T-helper 1 cell (primary cell): ENCODE measurements at regions not wholly inside any gene's neighbourhood (a gene's known extent, or its start where the extent isn't known, plus 50 kb on each side); places are given as distances from the start of the nearest gene placed in this dataset.

Experiments
- DNase-seq, 5 donors: peaks; one replicate each; pipeline ENCODE4 v3.0.0-alpha.2; 2012 to 2020

DNA sequence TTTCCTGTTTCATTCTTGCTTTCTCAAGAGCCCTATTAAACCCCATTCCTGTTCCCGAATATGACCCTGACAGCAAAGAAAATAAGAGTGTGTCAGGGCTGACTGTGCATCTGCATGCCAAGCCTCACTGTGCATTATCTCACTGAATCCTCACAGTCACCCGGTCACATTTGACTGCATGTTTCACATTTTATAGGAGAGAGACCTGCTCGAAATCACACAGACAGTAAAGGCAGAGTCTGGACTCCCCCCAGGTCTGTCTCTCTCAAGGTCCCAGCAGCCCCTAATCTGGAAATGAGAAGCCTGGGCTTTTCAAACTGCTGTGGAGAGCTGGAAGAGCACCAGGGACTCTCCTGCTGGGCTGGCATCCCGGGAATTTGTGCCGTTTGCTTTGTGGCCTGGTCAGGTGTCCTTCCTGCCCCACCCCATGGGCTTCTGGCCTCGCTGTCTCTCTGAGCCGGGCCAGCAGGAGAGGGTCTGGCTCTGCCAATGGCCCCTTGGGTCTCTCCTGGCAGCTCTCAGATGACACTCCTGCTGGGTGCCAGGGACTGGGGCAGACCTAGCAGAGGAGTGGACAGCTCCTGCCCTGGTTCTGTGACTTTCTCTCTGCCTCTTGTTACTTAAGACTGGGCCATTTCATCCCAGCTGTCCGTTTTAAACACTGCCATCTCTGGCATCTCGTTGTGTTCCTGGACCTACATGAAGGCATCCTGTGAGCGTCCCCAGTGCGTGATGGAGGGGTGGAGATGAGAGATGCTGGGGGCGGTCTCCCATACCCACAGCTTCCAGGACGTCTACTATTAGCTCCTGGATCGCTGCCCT is 173.6 kb downstream of the ARHGAP12 start:
- no peak for DNase-seq

GRCh38 chr10:31753681-31754080 is 174.9 kb downstream of the ARHGAP12 start:
- DNase-seq, result no peak

DNA sequence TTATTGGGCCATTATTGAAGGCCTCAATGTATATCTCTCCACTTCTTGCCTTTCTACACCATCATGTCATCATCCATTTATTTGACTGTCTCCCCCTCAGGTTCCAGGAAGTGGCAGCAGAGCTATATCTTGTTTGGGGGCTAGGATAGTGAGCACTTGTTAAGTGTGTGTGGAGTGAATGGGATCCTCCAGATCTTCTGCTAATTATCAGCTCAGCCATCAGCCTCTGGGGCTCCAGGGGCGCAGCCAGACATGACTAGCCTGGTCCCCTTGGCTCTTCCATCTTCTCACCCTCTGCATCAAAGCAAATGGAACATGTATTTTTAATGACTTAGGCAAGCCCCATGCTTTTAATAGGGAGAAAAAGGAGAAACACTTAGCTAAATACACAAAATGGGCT is 176.5 kb downstream of the ARHGAP12 start:
- DNase-seq, result no peak

- DNase-seq, result no peak
These were observed 176.9 kb downstream of the ARHGAP12 start for GRCh38 chr10:31751738-31752080.

DNA sequence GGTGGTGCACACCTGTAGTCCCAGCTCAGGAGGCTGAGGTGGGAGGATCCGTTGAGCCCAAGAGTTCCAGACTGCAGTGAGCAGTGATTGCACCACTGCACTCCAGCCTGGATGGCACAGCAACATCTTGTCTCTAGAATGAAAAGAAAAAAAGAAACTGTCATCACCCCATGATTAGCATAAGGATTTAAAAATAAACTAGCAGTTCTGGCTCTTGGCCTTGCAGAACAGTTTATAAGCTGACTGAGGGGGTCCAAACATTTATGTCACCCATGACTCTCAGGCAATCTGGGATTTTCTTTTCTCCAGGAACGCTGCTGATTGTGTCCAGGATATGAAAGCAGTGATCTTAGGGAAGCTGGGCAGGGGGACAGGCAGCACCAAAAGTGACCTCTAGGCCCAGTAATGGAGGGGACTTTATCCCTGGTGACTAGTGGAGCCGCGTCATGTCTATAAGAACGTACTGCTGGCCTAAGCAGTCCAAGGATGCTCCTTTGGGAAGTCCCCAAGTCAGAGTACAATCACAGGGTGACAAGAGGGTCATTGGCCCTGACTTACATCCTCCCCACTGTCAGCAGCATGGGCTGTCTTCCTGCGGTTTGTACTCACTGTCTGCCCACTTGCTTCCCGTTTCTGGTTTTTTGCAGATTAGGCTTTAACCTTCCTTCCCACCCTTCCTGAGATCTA is 177.4 kb downstream of the ARHGAP12 start:
- no peak for DNase-seq

DNA sequence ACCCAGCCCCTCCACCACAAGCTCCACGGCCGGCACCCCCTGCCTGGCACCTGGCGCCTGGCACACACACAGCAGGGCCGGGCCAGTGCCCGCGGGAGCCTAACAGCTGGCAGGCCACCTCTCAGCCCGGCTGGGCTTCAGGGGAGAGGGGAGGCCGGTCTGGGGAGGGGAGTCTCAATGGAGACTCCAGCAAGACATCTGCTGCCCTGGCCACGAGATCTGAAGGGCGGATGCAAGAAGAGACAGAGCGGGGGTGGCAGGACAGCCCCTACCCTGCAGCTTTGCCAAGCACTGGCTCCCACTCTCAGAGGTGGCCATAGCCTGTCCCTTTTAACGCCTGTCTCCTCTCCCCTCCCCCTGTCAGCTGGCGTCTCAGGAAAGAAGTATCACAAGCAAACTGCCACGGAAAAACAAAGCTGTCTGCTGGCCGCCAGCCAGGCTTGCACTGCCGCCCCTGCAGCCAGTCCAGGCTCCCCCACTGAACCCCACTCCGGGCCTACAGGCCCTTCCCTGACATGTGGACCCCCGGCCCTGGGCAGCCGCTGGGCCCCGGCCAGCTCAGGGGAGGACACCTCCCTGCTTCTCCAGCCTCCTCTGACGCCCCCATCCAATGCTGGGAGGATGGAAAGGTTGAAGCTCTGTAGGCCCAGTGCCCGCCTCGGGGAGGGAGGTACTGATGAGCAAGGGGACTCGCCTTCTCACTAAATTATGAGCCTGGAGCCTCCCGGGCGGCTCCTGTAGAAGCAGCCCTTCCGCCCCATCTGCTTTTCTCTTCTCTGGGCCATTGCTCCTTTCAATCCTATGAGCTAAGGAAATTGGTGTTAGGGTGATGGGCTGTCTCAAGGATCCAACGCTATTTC is 178.4 kb downstream of the ARHGAP12 start:
- DNase-seq, result no peak

DNA sequence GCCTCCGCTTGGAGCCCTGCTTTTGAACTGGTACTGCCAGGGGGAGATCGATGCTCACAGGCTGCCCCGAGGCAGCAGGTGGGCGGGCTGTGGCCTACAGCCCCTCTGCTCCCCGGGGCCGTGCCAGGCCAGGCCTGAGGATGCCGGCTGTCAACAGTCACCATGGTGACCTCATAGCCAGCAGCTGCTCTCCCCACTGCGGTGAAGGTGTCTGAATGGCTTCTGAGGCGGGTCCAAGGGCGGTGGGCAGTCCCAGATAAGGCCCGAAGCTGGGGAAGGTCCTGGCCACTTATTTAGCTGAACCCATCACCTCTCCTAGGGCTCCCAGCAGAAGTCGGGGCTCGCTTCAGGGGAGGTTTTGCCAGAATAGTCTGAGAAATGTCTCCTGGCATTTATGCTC is 179.3 kb downstream of the ARHGAP12 start:
- no peak for DNase-seq

DNA sequence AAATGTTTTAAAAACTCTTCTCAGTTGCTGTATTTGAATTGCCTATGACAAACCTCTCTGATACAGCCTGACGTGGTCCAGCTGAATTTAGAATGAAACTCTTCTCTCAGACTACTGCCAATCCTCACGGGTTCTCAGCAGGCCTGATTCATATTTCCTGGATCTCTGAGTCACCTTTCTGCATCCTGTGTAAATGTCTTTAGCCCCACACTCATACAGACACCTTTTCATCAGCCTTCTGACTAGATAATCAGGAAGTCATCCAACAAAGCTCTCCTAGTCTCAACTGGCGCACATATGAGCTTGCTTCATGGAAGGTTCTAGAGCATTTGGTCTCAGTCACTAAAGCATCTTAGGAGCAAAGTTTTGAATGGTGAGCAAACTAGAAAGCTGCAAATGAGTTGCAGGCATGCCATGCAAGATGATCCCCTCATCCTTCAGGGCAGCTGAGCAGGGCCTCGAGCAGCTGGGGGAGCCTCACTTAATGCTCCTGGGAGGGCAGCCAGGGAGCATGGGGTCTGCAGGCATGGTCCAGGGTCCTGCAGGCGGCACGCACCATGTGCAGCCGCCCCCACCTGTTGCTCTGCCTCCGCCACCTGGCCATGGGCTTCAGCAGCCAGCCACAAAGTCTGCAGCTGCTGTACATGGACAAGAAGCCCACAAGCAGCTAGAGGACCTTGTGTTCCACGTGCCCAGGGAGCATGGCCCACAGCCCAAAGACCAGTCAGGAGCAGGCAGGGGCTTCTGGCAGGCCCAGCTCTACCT is 182.8 kb downstream of the ARHGAP12 start:
- DNase-seq, result peak in 1 of 5 donors; percentile 90

GRCh38 chr10:31744025-31744424 is 184.6 kb downstream of the ARHGAP12 start:
- no peak for DNase-seq

DNA sequence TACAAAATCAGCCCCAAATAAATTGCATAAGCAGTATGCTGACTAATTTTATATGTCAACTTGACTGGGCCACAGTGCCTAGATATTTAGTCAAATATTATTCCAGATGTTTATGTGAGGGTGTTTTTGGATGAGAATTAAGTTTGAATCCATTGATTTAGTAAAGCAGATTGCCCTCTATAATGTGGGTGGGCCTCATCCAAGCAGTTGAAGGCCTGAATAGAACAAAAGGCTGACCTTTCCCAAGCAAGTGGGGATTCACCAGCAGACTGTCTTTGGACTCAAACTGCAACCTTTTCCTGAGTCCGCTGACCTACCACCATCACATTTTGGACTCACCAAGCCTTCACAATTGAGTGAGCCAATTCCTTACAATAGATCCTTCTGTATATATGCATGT is 186.4 kb downstream of the ARHGAP12 start:
- no peak for DNase-seq

DNA sequence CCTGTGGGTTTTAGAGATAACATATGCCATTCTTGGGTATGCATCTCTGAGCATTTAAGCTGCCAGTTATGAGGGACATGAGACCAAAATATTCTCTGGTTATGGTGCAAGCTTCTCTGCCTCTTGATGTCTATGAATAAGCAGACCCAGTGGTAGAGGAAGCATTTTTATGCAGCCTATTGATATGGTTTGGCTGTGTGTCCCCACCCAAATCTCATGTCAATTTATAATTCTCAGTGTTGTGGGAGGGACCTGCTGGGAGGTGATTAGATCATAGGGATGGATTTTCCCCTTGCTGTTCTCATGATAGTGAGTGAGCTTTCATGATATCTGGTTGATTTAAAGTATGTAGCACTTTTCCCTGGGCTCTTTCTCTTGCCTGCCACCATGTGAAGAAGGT is 187.2 kb downstream of the ARHGAP12 start:
- no peak for DNase-seq

- DNase-seq, result no peak
These were observed 188.9 kb downstream of the ARHGAP12 start for GRCh38 chr10:31739711-31740110.

DNA sequence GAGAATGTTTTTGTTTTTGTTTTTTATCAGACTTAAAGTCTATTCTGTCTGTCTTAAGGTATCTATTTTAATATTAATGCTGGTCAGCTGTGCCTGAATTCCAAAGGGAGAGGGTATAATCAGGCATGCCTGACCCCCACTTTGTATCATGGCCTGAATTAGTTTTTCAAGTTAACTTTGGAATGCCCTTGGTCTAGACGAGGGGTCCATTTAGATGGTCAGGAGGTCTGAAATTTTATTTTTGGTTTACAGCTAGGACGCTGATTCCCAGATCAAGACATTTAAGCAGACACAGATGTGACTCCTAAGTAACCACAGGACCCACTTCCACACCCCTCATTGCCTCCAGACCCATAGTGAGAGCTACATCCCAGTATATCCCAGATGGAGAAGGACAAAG is 189.5 kb downstream of the ARHGAP12 start:
- DNase-seq, result no peak

GRCh38 chr10:31731711-31732110 is 196.9 kb downstream of the ARHGAP12 start:
- no peak for DNase-seq

DNA sequence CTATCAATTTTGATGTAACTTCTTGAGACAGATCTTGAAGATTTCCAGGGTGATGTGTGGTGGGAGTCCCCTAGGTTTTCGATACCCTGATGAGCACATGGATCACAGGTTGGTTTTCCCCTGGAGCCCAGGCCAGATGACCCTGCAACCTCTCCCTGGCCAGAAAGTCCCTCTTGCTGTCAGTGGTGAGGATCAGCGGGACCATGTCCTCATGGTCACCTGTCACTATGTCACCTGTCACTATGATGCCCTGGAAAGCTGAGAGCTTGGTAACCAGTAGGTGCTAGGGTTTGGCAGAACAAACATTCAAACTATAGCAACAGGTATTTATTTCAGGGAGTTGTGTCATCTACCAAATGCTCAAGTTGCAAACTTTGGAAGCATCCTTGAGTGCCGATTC is 197.9 kb downstream of the ARHGAP12 start:
- DNase-seq, result no peak

DNA sequence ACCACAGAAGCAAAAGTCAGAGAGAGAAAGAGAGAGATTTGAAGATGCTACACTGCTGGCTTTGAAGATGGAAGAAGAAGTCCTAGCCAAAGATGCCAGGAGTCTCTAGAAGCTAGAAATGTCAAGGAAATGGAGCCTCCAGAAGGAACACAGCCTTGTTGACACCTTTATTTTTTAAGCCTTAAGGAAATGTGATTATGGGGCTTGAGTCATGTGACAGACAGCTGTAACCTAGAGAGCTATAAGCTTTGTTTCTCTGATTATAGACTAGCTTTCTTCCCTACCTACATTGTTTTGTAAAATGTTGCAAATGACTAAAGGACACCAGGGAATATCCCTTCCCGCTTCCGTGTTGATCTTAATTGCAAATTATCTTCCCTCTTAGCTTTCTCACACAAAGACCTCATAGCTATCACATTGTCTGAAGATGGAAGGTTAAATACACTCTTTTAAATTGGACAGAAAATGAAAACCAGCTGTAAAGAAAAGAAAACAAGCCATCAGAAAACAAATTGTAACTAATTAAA is 199.9 kb downstream of the ARHGAP12 start:
- DNase-seq, result no peak

- no peak for DNase-seq
These were observed 203.2 kb downstream of the ARHGAP12 start for GRCh38 chr10:31725436-31725835.

GRCh38 chr10:31724296-31724695 is 204.3 kb downstream of the ARHGAP12 start:
- DNase-seq, result no peak

- no peak for DNase-seq
These were observed 205.4 kb downstream of the ARHGAP12 start for GRCh38 chr10:31723106-31723750.

- no peak for DNase-seq
These were observed 207.5 kb downstream of the ARHGAP12 start for GRCh38 chr10:31721096-31721495.

GRCh38 chr10:31720546-31720945 is 208.1 kb downstream of the ARHGAP12 start:
- no peak for DNase-seq

GRCh38 chr10:31709476-31709875 is 219.2 kb downstream of the ARHGAP12 start:
- no peak for DNase-seq
